ENCODE measurements at regions not wholly inside any gene's neighbourhood (a gene's known extent, or its start where the extent isn't known, plus 50 kb on each side); places are given as distances from the start of the nearest gene placed in this dataset.

DNA sequence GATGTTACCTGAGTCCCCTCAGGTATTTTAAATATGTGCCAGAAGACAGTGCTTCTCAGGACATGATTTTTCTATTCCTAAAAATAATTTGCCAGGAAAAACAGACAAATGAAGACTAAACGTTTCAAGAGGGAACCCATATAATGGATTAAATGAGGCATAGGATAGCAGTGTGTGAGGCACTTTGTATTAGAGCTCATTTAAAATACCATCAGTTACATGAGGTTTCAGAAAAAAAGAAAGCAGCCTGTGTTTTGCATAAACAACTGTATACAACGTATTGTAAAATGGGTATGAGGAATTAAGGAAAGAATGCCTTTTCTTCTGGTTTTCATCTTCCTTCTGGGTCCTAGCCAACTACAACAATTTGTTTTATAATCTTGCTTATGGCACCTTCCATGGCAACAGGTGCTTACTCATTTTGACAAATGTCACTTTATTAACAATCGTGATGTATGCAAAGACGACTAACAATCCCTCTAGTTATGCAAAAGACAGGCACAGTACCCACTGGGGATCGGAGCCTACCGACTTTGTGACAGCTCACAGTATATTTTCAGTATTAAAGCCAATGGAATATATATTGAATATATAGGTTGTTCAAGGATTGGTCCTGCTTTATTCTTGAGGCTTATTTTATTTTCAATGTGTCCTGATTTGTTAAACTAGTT is 231.6 kb upstream of the ZNF717 start:
- WGBS, 3 donors: 64 to 75% (median 68%) methylated on average over 6 of the region's 6 CpGs
- Histone ChIP-seq H3K4me3 (no peak overlapping the region), H3K9me3 (no peaks in the 10 kb centered on the region), H3K4me1 (ENCODE audit: insufficient read depth) (no peaks in the 10 kb centered on the region), H3K27ac (no peak overlapping the region), H3K27me3 (no peaks in the 10 kb centered on the region), H3K36me3 (no peaks in the 10 kb centered on the region)
- intact Hi-C loops (cut with DNase I): no loop called here
- DNase-seq: no peak
- TF ChIP-seq EP300 (IDR thresholded peaks at IDR 0.05) (no peak), POLR2A (IDR thresholded peaks at IDR 0.05) (no peak)
- TF ChIP-seq, protein P1, sequence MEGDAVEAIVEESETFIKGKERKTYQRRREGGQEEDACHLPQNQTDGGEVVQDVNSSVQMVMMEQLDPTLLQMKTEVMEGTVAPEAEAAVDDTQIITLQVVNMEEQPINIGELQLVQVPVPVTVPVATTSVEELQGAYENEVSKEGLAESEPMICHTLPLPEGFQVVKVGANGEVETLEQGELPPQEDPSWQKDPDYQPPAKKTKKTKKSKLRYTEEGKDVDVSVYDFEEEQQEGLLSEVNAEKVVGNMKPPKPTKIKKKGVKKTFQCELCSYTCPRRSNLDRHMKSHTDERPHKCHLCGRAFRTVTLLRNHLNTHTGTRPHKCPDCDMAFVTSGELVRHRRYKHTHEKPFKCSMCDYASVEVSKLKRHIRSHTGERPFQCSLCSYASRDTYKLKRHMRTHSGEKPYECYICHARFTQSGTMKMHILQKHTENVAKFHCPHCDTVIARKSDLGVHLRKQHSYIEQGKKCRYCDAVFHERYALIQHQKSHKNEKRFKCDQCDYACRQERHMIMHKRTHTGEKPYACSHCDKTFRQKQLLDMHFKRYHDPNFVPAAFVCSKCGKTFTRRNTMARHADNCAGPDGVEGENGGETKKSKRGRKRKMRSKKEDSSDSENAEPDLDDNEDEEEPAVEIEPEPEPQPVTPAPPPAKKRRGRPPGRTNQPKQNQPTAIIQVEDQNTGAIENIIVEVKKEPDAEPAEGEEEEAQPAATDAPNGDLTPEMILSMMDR (IDR thresholded peaks at IDR 0.05): no peak

GRCh38 chr3:76021376-76021775 is 236.0 kb upstream of the ZNF717 start:
- no peaks in the 10 kb centered on the region for H3K36me3 ChIP-seq
- H3K27ac ChIP-seq: no peak overlapping the region
- H3K4me1 ChIP-seq (ENCODE audit: insufficient read depth): no peaks in the 10 kb centered on the region
- no peak for DNase-seq
- no peak overlapping the region for H3K4me3 ChIP-seq
- TF ChIP-seq, protein P1 (IDR thresholded peaks at IDR 0.05): no peak
- TF ChIP-seq POLR2A (IDR thresholded peaks at IDR 0.05) (no peak), EP300 (IDR thresholded peaks at IDR 0.05) (no peak)
- no peaks in the 10 kb centered on the region for H3K9me3 ChIP-seq
- no peaks in the 10 kb centered on the region for H3K27me3 ChIP-seq
- intact Hi-C loops (cut with DNase I): no loop called here
- WGBS, 3 donors: 70 to 86% (median 83%) methylated on average over 4 of the region's 4 CpGs

- DNase-seq: no peak
- Histone ChIP-seq H3K27me3 (no peaks in the 10 kb centered on the region), H3K4me3 (no peak overlapping the region), H3K36me3 (no peaks in the 10 kb centered on the region), H3K4me1 (ENCODE audit: insufficient read depth) (no peaks in the 10 kb centered on the region), H3K27ac (no peak overlapping the region), H3K9me3 (no peaks in the 10 kb centered on the region)
- TF ChIP-seq, protein P1 (IDR thresholded peaks at IDR 0.05): no peak
- no peak for TF ChIP-seq POLR2A (IDR thresholded peaks at IDR 0.05)
- TF ChIP-seq EP300 (IDR thresholded peaks at IDR 0.05): no peak
- intact Hi-C loops (cut with DNase I): no loop called here
- 28 to 56% (median 42%) methylated on average over 2 of the region's 2 CpGs for WGBS, 3 donors
Measured at GRCh38 chr3:76024640-76025039, 239.3 kb upstream of the ZNF717 start.

DNA sequence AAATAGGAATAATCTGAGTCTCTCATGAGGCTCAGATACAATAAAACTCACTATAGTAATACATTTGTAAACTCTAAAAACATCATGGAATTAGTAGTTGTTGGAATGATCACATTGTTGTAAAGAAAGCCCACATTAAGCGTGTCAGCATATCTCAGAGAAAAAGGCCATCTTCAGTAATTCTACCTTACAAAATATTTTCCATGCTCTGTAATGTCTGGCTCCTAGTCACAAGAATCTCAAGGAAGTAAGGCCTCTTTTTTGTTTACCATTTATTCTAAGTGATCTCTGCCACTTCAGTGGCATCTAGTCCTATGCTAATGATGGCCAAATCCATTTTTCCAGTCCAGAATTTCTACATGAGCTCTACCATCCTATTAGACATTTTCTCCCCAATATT is 240.2 kb upstream of the ZNF717 start:
- Histone ChIP-seq H3K36me3 (no peaks in the 10 kb centered on the region), H3K27me3 (no peaks in the 10 kb centered on the region), H3K4me3 (no peak overlapping the region), H3K4me1 (ENCODE audit: insufficient read depth) (no peaks in the 10 kb centered on the region), H3K9me3 (no peaks in the 10 kb centered on the region), H3K27ac (no peak overlapping the region)
- WGBS, 3 donors: 0 to 97% (median 91%) methylated on average over 1 of the region's 1 CpG
- no peak for DNase-seq
- TF ChIP-seq POLR2A (IDR thresholded peaks at IDR 0.05) (no peak), EP300 (IDR thresholded peaks at IDR 0.05) (no peak)
- TF ChIP-seq, protein P1 (IDR thresholded peaks at IDR 0.05): no peak
- intact Hi-C loops (cut with DNase I): no loop called here

Data from ovary (tissue), 7 donors.